Tongue (tissue), 1 donor: ENCODE measurements at regions not wholly inside any gene's neighbourhood (a gene's known extent, or its start where the extent isn't known, plus 50 kb on each side); places are given as distances from the start of the nearest gene placed in this dataset.

Experiments
- DNase-seq: peaks from one replicate; pipeline ENCODE4 v3.0.0-alpha.2; 2015

- DNase-seq, result no peak
Measured at GRCh38 chr9:80059979-80060378, 488.2 kb downstream of the TLE4 start.

GRCh38 chr9:80059191-80059590 lies 487.4 kb downstream of the TLE4 start:
- no peak for DNase-seq

- no peak for DNase-seq
Measured at GRCh38 chr9:80052830-80053229, 481.1 kb downstream of the TLE4 start.

- DNase-seq, result no peak
Measured at GRCh38 chr9:80049096-80049782, 477.5 kb downstream of the TLE4 start.

GRCh38 chr9:80046481-80046880 lies 474.7 kb downstream of the TLE4 start:
- no peak for DNase-seq

- DNase-seq, result no peak
Measured at GRCh38 chr9:80041821-80042220, 470.1 kb downstream of the TLE4 start.

- DNase-seq, result no peak
Measured at GRCh38 chr9:80040457-80040856, 468.7 kb downstream of the TLE4 start.

- DNase-seq, result no peak
Measured at GRCh38 chr9:80030801-80031200, 459.0 kb downstream of the TLE4 start.

GRCh38 chr9:80028501-80028900 lies 456.7 kb downstream of the TLE4 start:
- DNase-seq, result peak; percentile 66

GRCh38 chr9:80025796-80026520 lies 454.2 kb downstream of the TLE4 start:
- DNase-seq, result no peak

GRCh38 chr9:80025131-80025530 lies 453.4 kb downstream of the TLE4 start:
- DNase-seq, result no peak

- DNase-seq, result no peak
Measured at GRCh38 chr9:80020530-80020929, 448.8 kb downstream of the TLE4 start.

GRCh38 chr9:80020056-80020455 lies 448.3 kb downstream of the TLE4 start:
- no peak for DNase-seq

GRCh38 chr9:80013891-80014290 lies 442.1 kb downstream of the TLE4 start:
- DNase-seq, result no peak

GRCh38 chr9:80012557-80013330 lies 441.0 kb downstream of the TLE4 start:
- peak; percentile 80 for DNase-seq

- DNase-seq, result no peak
Measured at GRCh38 chr9:80009204-80009603, 437.4 kb downstream of the TLE4 start.

GRCh38 chr9:80004714-80005113 lies 432.9 kb downstream of the TLE4 start:
- DNase-seq, result peak; percentile 38

GRCh38 chr9:79990536-79990935 lies 418.8 kb downstream of the TLE4 start:
- no peak for DNase-seq

GRCh38 chr9:79989079-79989478 lies 417.3 kb downstream of the TLE4 start:
- DNase-seq, result no peak

- no peak for DNase-seq
Measured at GRCh38 chr9:79988126-79988525, 416.4 kb downstream of the TLE4 start.

- no peak for DNase-seq
Measured at GRCh38 chr9:79986437-79986836, 414.7 kb downstream of the TLE4 start.

- no peak for DNase-seq
Measured at GRCh38 chr9:79985772-79986171, 414.0 kb downstream of the TLE4 start.

- DNase-seq, result no peak
Measured at GRCh38 chr9:79985264-79985663, 413.5 kb downstream of the TLE4 start.
